ENCODE measurements at regions not wholly inside any gene's neighbourhood (a gene's known extent, or its start where the extent isn't known, plus 50 kb on each side); places are given as distances from the start of the nearest gene placed in this dataset.

DNA sequence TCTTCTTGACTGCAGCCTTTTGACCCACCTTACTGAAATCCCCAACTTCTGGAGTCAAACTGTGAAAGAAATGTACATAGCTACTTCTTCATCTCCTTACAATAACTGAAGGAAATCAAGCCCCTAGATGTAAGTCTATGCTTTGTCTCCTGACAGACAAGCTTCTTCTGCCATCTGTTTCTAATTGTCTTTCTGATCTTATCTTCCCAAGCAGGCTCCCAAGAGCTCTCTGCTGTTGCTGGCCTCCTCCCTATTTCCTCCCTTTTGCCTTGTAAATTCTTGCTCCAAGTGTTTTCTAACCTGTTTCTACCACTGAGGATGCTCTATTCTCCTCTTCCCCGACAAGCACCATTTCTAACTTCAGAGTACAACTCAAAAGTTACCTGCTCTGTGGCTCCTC is 77.4 kb upstream of the OSR1 start:
- DNase-seq (ENCODE audit: low read depth): no peak

- no peak for DNase-seq (ENCODE audit: low read depth)
Measured at GRCh38 chr2:19434413-19434812, 76.0 kb upstream of the OSR1 start.

- DNase-seq (ENCODE audit: low read depth): no peak
Measured at GRCh38 chr2:19426941-19427340, 68.5 kb upstream of the OSR1 start.

GRCh38 chr2:19426144-19426543 is 67.7 kb upstream of the OSR1 start:
- no peak for DNase-seq (ENCODE audit: low read depth)

- DNase-seq (ENCODE audit: low read depth): no peak
Measured at GRCh38 chr2:19425419-19425818, 67.0 kb upstream of the OSR1 start.

- no peak for DNase-seq (ENCODE audit: low read depth)
Measured at GRCh38 chr2:19419211-19419880, 60.9 kb upstream of the OSR1 start.

DNA sequence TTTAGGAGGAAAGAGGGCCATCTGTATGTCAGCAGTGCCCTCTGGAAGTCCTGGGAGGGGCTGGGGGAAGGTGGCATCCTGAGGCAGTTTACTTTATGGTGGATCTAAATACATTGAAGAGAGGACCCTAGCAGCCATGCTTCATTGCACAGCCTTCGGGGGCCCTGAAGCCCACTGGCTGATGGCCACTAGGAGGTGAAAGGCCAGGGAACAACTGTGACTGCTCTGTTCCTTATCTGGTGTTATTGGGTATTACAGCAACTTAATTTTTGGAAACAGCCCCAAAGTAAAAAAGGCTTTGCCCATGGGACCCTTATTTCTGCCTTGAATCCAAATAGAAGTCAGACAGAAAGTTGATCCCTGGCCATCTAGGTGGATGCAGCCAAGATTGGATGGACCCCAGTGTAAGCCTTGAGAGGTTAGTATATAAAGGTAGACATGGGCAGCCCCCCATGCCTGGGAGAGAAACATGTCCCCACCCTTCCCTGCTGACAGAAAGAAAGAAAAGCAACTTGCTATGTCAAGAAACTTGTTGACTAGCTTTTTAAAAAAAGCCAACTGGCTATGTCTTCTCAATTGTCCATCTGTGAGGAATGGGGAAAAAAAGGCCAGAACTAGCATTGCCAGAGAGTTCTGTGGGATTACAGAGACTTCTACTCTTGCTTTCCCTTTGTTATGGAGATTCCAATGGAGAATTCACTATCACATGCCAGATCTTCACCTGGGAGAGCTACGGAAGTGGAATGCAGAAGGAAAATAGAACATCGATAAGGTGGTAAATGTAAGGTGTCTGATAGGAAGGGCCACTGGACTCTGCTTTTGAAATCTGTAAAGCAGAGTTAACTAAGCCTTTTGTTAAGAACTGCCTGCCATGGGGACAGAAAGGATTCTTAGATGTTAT is 58.6 kb upstream of the OSR1 start:
- no peak for DNase-seq (ENCODE audit: low read depth)

DNA sequence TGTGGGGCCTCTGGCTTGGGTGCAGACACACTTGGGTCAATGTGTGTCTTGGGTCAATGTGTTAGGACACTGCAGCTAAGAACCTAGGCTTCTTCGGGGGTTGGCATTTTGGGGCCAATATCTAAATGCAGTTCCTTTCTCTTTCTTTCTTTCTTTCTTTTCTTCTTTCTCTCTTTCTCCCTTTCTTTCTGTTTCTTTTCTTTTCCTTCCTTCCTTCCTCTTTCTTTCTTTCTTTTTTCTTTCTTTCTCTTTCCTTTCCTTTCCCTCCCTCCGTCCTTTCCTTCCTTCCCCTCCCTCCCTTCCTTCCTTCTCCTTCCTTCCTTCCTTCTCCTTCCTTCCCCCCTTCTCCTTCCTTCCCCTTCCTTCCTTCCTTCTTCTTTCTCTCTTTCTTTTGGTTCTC is 57.7 kb upstream of the OSR1 start:
- DNase-seq (ENCODE audit: low read depth): no peak

- DNase-seq (ENCODE audit: low read depth): no peak
Measured at GRCh38 chr2:19409046-19409445, 50.6 kb upstream of the OSR1 start.

DNA sequence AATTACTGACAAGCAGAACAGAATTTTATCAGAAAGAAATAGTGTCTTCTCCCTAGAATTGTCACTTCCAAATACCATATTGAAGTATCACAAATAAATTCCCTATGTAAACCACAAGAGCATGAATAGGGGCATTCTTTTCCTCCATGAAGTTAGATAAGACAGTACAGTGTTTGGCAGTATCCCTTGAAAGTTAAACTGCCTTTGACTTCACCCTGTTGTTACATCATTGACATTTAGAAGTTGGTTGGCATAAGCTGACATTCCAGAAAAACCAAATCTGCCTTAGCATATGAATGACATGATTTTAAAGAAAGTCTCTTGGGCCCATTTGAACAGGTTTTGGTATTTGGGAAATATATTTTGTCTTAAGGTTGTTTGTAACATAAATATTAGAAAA is 50.2 kb upstream of the OSR1 start:
- DNase-seq (ENCODE audit: low read depth): no peak

Measured in activated T-cell treated with anti-CD3 and anti-CD28 coated beads for 24 hours (primary cell).